Testis (tissue), 2 donors: ENCODE measurements at regions not wholly inside any gene's neighbourhood (a gene's known extent, or its start where the extent isn't known, plus 50 kb on each side); places are given as distances from the start of the nearest gene placed in this dataset.

Source experiments
- DNase-seq: peaks from one replicate; pipeline ENCODE4 v3.0.0-alpha.2; 2019
- H3K27ac ChIP-seq, 2 donors: fragments of 200-600 bp; sonication (generic); one replicate each; pipeline ENCODE4 v1.5.1; 2019
- H3K27me3 ChIP-seq: fragments of 200-600 bp; sonication (generic); one replicate; pipeline ENCODE4 v1.5.1; 2019
- H3K36me3 ChIP-seq: fragments of 200-600 bp; sonication (generic); one replicate; pipeline ENCODE4 v1.5.1; 2017; ENCODE audit warnings: low read depth; ENCODE audit errors: missing control alignments
- H3K4me1 ChIP-seq: fragments of 200-600 bp; sonication (generic); one replicate; pipeline ENCODE4 v1.5.1; 2019
- H3K4me3 ChIP-seq, 2 donors: fragments of 200-600 bp; sonication (generic); one replicate each; pipeline ENCODE4 v1.5.1; 2017 to 2019
- H3K9me3 ChIP-seq: fragments of 200-600 bp; sonication (generic); one replicate; pipeline ENCODE4 v1.5.1; 2017
- CTCF ChIP-seq, 3 experiments: fragments of 450-650 bp in 2 of 3; fragments of 200-600 bp in 1 of 3; sonication (generic) in 1 of 3; IDR thresholded peaks; one replicate each; pipeline ENCODE4 v1.5.1; 2016 to 2019; ENCODE audit warnings: antibody characterized with exemption in 3 of 3, mild to moderate bottlenecking in 2 of 3, moderate library complexity in 1 of 3
- POLR2A ChIP-seq: fragments of 450-650 bp; IDR thresholded peaks from one replicate; pipeline ENCODE4 v1.6.1; 2017; ENCODE audit warnings: antibody characterized with exemption, mild to moderate bottlenecking, moderate library complexity
- WGBS, 2 donors: methylation state at CpG; one replicate each; pipeline ENCODE4 v1.1.5; 2018; 5-methylcytosine and 5-hydroxymethylcytosine counted together
- intact Hi-C: fragments of 100-400 bp; cut with DNase I; formaldehyde crosslinking; loops from one replicate; pipeline ENCODE4 v1.15.1; 2023; ENCODE audit warnings: low total_unique reads

GRCh38 chr15:69974321-69974720 is 123.4 kb downstream of the TLE3 start:
- intact Hi-C loops, result no loop called here
- WGBS, 2 donors, result 48 to 74% methylated on average over 5 of the region's 5 CpGs

GRCh38 chr15:69976366-69976994 is 121.2 kb downstream of the TLE3 start:
- Histone ChIP-seq H3K27ac (no peak overlapping the region), H3K4me3 (no peak overlapping the region), H3K27me3 (no peaks in the 10 kb centered on the region), H3K36me3 (no peaks in the 10 kb centered on the region), H3K9me3 (no peaks in the 10 kb centered on the region), H3K4me1 (no peaks in the 10 kb centered on the region)
- peak; percentile 42 for DNase-seq
- no peak for TF ChIP-seq CTCF (IDR thresholded peaks at IDR 0.05)
- TF ChIP-seq POLR2A, result no peak
- 19 to 24% methylated on average over 7 of the region's 7 CpGs for WGBS, 2 donors
- intact Hi-C loops, result no loop called here

More at GRCh38 chr15:69974321-69974720, 123.4 kb downstream of the TLE3 start:
- no peaks in the 10 kb centered on the region for H3K9me3 ChIP-seq
- H3K27me3 ChIP-seq, result no peaks in the 10 kb centered on the region
- TF ChIP-seq POLR2A (no peak), CTCF (IDR thresholded peaks at IDR 0.05) (no peak)
- no peak overlapping the region for H3K4me3 ChIP-seq
- no peaks in the 10 kb centered on the region for H3K36me3 ChIP-seq
- no peak for DNase-seq
- H3K4me1 ChIP-seq, result no peaks in the 10 kb centered on the region
- no peak overlapping the region for H3K27ac ChIP-seq

GRCh38 chr15:69978603-69979002 is 119.1 kb downstream of the TLE3 start:
- intact Hi-C loops, result no loop called here
- Histone ChIP-seq H3K4me1 (no peaks in the 10 kb centered on the region), H3K36me3 (no peaks in the 10 kb centered on the region), H3K4me3 (no peak overlapping the region), H3K27ac (no peak overlapping the region), H3K9me3 (no peaks in the 10 kb centered on the region), H3K27me3 (no peaks in the 10 kb centered on the region)
- 76 to 85% methylated on average over 6 to 7 of the region's 7 CpGs for WGBS, 2 donors
- TF ChIP-seq POLR2A (no peak), CTCF (IDR thresholded peaks at IDR 0.05) (no peak)
- DNase-seq, result no peak

- TF ChIP-seq POLR2A (no peak), CTCF (IDR thresholded peaks at IDR 0.05) (no peak)
- Histone ChIP-seq H3K4me3 (no peak overlapping the region), H3K9me3 (no peaks in the 10 kb centered on the region), H3K27ac (no peak overlapping the region), H3K27me3 (no peaks in the 10 kb centered on the region), H3K36me3 (no peaks in the 10 kb centered on the region), H3K4me1 (no peaks in the 10 kb centered on the region)
- WGBS, 2 donors, result 44 to 54% methylated on average over 5 of the region's 5 CpGs
- intact Hi-C loops, result no loop called here
- no peak for DNase-seq
Measured at GRCh38 chr15:69979262-69979661, 118.5 kb downstream of the TLE3 start.

GRCh38 chr15:69979783-69980182 is 117.9 kb downstream of the TLE3 start:
- WGBS, 2 donors, result 87 to 91% methylated on average over 8 of the region's 8 CpGs
- DNase-seq, result no peak
- Histone ChIP-seq H3K27me3 (no peaks in the 10 kb centered on the region), H3K36me3 (no peaks in the 10 kb centered on the region), H3K4me1 (no peaks in the 10 kb centered on the region), H3K9me3 (no peaks in the 10 kb centered on the region), H3K4me3 (no peak overlapping the region), H3K27ac (no peak overlapping the region)
- intact Hi-C loops, result no loop called here
- no peak for TF ChIP-seq CTCF (IDR thresholded peaks at IDR 0.05)
- TF ChIP-seq POLR2A, result no peak
